Stimulated activated CD8-positive, alpha-beta memory T cell treated with anti-CD3 and anti-CD28 coated beads, Interleukin-12 subunit alpha, Interleukin-12 subunit beta, amount 100 ng/mL, for 1 hour (primary cell): ENCODE measurements at regions not wholly inside any gene's neighbourhood (a gene's known extent, or its start where the extent isn't known, plus 50 kb on each side); places are given as distances from the start of the nearest gene placed in this dataset.

Source experiments
- DNase-seq: peaks from one replicate; pipeline ENCODE4 v3.0.0-alpha.2; 2020; ENCODE audit warnings: low read depth

DNA sequence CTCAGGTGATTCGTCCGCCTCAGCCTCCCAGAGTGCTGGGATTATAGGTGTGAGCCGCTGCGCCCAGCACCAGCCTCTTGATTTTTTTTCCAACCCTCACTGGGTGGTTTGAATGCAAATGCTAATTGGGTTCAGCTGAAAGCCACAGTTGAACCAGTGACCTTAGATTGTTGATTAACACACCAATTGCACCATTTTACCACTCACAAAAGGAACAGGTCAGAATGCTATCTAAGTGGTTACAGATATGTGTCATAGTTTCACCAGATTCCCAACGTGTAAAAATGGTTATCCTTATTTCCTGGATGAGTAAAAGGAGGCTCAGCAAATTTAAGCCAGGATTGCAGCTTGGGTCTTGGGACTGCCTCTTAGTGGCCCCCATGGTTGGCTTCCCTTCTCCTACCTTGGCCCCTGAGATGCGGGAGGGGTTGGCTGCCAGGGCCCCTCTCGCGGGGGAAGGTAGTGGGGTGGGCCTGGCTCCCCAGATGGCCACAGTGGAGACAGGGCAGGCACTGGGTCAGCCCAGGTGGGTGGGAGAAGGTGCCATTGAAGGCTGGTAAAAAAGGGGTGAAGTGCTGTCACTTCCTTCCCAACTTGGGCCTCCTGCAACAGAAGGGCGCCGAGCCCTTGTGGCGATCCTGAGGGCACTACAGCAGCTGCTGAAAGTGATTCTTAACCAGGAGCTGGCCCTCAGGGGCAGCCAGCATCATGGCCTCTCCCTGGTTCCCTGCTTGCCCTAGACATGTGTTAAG lies 164.9 kb upstream of the HAAO start:
- DNase-seq, result no peak

DNA sequence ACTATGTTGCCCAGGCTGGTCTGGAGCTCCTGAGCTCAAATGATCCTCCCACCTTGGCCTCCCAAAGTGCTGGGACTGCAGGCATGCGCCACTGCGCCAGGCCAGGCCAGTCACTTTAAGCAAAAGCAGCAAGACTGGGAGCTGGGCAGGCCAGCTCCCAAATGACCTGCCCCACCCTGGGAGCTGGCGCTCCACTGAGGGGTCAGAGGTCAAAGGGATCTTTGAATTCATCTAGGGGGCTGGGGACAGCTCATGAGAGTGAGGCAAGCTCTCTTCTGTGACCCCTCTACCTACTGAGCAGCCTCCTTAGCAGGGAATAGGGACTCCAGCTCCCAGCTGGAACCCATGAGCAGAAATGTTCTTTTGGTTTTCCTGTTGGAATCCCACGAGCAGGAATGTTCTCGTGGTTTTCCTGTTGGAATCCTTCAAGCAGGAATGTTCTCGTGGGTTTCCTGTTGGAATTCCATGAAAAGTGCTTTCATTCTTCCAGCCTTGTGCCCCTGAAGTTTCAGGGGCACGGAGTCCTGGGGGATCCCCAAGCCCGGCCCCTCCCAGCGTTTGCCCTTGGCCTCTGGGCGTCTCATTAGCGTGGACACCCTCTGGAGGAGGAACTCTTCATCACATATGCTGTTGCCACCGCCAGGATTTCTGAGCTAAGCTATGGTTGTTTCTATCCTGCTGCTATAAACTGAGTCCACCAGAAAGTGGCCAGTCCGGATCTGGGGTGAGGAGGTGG lies 162.0 kb upstream of the HAAO start:
- DNase-seq, result no peak

DNA sequence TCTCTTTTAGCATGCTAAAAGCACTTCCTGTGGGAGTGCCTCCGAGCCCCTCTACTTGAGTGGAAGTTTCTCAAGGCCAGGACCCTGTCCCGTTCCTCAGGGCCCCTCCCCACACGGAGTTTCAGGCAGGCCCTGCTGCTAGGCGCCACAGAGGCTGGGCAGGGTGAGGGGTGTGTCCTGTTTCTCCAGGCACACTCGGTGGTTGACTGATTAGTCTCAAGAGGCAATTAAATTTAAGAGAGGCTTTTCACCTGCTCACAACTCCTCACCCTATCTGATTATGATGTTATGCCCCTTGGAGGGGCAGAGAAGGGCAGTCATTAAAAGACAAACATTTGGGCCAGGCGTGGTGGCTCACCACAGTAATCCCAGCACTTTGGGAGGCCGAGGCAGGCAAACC lies 160.8 kb upstream of the HAAO start:
- DNase-seq, result no peak

DNA sequence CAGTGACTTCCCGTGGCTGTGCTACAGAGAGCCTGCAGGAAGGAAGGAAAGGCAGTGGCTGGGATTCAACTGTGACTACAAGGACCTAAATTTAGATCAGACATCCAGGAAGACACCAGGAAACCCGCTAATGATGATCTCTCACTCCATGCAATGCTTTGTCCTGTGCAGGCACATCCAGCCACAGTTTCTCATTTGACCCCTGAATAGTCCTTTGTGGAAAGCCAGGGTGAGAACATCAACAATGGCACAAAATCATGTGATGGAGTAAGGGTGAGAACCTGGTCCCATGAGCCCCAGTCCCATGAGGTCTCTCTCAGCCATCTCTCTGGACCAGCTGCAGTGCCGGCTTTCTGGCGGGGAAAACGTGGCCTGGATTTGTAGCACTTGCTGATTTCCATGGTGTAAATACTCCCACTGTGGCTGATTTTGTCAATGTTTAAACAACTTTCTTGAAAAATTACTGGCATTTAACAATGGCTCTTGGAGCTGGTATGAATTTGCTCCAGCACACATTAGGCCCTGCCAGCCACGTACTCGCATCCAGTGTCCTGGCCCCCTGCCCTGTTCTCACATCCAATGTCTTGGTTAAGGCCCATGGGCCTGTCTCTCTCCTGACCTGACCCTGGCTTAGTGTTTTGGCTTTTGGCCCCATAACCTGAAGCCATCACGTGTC lies 159.0 kb upstream of the HAAO start:
- DNase-seq, result no peak

DNA sequence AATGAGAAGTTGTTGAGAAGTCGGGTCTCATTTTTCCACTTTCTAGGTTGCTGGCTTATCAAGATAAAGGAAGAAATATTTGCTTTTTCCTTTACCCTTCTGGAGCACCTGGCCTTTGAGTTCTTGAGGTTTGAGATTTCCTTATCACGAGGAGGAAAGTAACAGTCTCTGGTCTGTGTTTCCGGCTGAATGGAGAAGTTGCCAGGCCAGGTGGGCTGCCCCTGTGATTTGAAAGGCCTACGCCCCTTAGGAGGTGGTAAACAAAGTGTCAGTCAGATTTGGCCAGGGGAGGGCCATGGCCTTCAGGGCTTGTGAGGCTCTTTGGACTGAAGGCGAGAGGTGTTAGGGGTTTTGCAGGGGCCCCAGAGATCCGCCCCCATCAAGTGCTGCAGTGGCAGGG lies 156.7 kb upstream of the HAAO start:
- no peak for DNase-seq

DNA sequence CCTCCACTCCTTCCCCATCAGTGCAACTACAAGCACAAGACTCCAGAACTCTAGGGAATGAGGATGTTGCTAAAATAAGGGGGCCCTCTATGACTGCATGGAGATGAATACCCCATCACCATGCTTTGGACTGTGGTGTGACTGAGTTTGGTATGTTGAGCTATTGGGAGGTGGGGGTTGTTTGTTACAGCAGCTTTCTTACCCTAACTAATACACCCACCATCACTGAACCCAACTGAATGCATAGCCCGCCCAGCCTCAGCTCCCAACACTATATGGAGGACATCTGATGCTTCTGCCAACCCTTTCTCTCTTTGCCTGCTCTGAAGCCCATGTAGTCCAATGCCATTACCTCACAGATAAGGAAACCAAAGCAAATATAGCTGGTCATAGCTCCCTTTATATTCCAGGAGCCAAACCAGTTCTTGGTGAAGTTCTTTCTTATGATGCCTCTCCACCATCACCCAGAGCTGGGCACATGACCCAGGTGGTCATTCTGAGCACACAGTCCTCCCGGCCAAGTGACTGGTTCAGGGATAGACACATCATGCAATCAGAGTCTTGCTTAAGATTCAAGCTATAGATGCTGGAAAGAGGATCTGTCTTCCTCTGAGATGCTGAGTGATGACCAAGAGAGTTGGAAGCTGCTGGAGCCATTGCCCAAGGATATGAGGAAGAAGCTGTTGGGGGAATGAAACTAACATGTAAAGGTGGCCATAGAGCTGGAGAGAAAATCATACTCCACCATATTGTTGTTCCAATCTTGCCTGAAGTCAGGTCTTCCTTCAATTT lies 155.6 kb upstream of the HAAO start:
- DNase-seq, result no peak

DNA sequence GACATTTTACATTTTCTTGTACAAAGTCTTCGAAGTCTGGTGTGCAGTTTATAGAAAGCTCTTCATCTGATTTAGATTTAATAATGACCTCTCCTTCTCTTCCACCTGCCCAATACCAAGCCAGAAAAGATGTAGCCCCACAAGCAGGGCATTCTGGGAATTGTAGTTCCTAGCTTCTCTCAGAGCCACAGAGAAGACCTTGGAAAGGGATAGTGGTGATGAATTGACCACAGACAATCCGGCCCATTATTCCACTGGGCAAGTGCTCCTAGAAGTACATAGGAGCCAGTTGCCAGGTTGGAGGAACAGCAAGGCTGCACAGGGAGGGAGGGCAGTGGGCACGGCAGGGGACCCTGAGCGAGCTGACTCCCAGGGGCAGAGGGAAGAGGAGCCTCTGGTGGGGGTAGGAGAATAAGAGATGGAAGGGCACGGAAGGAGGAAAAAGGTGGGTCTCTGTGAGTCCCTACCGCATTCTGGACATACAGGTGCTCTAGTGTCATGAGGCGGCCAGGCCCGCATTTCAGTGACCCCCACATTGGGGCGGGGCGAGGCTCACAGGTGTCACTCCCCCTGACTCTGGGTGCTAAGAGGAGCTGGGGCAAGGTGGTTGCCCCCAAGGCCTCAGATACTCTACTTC lies 152.5 kb upstream of the HAAO start:
- no peak for DNase-seq

DNA sequence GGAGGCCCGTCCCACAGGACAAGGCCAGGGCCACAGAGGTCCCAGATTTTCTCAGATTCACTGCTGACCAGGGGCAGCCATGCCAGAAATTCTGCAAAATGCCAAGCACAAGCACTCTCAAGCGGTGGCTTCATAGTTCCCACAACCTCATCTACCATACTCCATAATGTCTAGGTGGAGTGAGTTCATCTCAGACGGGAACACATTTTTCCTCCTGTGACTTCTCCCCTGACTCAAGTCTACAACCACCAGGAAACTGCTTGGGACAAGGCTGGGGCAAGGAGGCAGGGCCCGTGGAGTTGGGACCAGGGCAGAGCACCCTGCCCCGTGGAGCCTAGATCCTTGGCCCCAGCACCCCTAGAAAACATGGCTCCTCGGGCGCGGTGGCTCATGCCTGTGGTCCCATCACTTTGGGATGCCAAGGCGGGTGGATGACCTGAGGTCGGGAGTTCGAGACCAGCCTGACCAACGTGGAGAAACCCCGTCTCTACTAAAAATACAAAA lies 150.7 kb upstream of the HAAO start:
- no peak for DNase-seq

DNA sequence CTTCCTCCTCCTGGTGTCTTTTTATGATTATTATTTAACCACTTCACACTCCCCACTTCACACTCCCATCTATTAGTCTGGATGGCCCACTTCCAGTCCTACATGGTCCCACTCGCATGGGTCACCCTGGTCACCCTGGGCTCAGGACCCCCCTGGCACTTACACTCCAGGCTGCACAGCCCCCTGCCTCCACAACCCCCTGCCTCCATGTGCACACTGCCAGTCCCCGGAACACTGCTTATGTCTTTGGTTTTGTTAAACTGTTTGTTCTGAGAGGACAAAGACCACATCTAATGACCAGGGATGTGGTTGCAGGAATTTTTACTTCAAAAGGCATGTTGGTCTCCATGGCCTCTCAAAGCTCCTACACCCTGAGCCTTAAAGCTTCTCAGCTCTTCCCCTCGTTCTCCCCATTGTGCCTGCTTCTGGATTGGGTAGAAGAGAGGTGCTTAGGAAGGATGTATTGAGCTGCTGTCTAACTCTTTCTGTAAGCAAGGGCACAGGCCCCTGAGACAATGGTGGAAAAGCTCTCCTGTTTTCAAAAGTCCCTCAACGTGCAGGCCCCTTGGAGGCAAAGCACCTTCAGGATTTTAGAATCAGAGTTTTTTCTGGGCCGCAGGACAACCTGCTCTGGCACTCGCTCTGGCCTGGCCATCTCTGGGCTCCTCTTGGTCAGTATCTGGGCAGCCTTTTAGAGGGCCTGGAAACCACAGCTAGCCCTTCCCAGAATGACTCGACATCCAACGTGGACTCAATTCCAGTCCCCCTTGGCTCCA lies 150.0 kb upstream of the HAAO start:
- no peak for DNase-seq

DNA sequence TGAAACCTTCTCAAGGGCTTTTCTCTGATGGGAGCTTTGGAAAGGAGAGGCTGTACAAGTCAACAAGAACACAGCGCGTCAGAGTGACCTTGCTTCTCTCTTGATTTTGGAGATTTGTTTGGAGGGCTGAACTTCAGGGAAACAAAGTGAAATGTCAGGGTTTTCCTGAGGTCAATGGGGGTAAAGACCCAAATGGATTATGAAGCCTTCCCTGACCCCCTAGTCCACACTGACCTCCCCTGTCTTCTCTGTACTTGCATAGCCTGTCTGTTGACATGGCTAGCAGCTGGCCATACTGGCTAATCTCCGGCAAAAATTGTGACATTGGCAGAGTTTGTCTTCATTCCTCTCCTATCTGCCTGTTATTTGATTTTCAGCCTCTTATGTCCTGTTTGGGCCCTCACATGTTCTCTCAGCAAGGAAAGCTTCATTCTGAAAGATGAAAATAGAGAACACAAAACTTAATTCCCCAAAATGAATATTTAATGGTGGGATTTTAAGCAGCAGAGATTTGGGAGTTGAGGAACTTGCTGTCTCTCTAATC lies 149.3 kb upstream of the HAAO start:
- DNase-seq, result no peak

DNA sequence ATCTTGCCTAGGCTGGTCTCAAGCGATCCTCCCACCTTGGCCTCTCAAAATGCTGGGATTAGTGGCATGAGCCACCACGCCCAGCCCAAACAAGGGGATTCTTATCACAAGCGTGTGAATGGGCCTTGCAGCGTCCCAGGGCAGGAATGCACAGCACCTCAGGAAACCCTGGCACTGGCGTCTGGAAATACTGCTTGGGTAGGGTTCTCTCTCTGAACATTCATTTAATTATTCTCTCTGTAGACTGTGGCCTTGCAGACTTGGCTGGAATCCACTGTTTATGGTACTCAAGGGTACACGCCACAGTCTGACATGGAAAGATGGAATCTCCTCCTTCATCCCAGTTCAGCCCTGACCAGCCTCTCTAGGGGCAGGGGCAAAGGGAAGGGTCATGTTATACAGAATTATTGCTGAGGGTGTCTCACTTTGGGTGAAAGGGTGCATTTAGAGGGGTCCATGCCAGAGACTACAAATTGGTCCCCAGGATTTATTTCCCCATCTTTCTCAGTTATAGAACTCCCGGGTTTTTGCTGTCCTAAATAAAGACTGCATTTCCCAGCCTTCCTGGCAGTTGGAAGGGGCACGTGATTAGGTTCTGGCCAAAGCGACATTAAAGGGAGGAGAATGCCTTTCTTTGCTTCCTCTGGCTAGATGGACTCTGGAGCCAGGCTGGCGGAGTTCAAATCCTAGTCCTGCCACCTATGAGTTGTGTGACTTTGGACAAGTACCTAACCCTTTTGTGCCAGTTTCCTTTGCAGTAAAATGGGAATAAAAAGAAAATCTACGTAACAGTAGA lies 147.2 kb upstream of the HAAO start:
- no peak for DNase-seq

DNA sequence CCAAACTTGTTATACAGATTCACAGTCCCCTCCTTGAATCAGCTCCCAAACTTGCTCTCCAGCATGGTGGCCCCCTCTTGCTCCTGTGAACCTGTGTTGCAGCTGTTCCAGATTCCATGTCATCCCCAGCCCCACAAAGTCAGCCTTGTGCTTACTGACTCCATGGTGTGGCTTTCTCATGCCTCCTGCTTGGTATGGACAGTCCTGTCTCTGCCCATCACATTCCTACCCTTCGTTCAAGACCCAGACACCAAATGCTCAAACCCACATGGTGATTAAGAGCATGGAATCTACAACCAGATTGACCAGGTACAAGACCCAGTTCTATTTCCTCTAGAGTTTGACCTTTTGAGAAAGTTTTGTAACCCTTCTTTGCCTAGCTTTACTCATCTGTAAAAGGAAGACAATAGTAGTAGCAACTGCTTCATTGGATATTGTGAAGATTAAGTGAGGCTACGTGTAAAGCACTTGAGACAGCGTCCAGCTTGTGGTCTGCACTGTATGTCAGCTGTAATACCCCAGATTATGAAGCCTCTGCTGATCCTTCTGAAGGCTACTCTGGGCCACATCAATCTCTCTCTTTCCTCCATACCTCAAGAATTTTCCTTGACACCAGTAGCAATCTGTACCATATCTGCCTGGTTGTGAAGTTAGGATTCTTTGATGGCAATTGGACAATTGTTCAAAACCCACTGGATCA lies 146.4 kb upstream of the HAAO start:
- no peak for DNase-seq

DNA sequence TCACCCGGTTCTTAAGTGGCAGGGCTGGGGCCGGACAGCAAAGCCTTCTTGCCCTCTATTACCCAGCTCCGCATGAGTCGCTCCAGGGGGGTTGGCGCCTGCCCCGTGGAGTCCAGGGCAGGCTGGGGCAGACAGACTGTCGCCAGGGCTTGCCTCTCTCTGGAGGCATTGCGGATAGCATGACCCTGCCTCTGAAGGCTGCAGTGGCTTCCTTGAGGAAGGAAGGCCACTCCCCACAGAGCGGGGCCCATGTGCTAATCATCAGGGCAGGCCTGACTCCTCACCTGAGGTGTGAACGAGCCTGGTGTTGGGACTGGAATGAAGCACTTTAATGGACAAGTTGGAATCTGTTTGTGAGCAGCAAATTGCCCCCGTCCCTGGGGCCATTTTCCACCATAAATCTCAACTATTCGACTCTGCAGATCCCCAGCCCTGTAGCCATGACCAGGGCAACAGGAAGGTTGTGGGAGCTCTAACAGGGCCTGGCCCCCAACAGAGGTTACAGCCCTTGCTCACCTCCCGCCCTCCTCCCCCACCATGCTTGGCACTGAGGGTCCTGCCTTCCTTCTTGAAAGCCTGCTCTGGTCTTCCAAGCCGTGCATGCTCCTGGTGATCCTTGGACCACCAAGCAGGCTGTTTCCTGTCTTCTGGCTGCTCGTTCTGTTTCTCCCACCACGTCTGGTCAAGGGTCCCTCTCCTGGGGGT lies 144.9 kb upstream of the HAAO start:
- no peak for DNase-seq

DNA sequence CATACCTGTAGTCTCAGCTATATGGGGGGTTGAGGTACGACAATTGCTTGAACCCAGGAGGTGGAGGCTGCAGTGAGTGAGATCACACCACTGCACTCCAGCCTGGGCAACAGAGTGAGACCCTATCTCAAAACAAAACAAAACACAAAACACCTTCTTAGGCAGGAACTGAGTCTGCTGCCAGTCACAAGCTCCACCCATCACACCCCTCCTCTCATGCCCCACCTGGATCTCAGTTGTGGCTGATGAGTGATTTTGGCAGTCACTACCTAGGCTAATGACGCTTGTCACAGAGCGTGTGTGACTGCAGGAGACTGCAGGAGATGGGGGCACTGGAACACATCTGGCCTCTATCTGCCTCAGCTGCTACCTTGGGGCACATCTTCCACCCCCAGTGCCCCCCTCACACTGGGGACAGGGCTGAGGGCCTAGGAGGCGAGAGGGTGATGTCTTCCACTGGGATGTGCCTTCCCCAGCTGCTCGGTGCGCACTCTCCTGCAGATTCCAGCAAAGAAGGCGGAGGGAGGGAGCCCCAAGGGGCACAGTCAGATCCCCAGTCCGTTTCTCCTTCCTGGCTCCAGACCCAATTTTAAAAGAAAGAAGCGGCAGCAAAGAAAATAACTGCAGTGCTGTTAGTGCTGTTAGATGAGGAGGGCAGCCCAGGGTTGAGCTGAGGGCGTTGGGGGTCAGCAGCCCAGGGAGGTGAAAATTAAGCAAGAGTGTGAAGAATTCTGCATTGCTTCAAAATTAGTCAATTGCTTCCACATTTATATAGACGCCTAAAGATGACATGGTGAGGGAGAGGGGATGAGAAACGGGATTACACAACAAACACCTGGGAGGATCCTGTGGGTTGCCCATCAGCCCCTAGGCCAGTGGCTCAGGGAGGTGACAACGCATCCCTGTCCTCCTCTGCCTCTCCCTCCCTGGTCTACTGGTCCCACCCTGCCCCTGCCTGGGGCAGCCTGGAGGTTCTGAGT lies 143.6 kb upstream of the HAAO start:
- DNase-seq, result no peak

DNA sequence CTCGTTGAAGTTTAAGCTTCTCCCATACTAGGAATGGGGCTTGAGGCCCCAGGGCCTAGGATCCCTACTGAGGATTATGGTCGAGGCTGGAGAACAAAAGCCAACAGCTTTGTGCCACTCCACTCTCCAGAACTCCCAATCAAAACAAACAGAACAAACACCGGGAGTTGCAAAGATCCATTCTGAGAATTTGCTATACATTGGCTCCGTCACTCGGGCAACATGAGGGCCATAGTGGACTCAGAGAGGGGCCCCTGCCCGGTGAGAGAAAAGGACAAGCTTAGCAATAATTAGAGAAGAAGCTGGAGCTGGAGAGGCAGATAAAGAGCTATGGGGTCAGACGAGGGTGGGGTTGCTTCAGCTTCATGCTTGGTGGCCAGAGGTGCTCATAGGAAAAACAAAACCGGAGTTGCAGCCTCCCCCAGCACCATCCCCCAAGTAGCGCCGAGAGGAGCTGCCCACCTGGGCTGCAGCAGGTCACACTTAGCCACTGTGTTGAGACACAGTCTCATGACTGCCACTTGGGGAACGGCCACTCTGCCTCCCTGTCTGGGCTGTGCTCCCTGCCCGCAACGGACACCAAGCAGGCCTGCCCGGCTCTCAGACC lies 142.3 kb upstream of the HAAO start:
- no peak for DNase-seq

DNA sequence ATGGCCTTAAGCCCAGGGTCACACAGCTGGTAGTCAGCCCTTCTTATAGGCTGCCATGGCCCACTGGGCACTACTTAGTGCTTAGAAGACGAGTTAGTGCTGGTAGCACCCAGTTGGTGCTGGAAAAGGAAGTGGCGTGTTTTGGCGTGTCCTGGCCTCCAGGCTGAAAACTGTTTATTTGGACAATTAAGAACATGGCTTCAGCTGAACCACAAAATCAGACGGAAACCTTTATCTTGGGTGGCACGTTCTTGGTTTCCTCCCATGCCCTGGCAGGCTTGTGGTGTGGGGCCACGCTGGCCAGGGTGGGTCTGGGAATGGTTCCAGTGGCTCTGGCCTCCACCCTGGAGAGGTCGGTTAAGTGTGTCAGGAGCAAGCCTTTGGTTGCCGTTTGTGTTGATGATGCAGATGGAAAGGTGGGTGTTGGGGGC lies 141.5 kb upstream of the HAAO start:
- DNase-seq, result no peak
